SU-DHL-6 (cell line): ENCODE measurements at regions not wholly inside any gene's neighbourhood (a gene's known extent, or its start where the extent isn't known, plus 50 kb on each side); places are given as distances from the start of the nearest gene placed in this dataset.

ENCODE experiments used
- CTCF ChIP-seq: fragments of 200-600 bp; sonication (generic); IDR thresholded peaks from one replicate; pipeline ENCODE4 v1.5.1; 2017; ENCODE audit warnings: antibody characterized with exemption, mild to moderate bottlenecking, low read length, moderate library complexity; ENCODE audit not compliant: insufficient read depth, poor library complexity, severe bottlenecking
- EZH2phosphoT487 ChIP-seq: fragments of 200-600 bp; sonication (generic), shearing (Covaris generic); conservative IDR thresholded peaks from 2 replicates; pipeline ENCODE4 v1.6.1; 2018; ENCODE audit warnings: mild to moderate bottlenecking, antibody characterized with exemption, low read length, moderate library complexity, mixed read lengths

- TF ChIP-seq CTCF (peak; percentile 40), EZH2phosphoT487 (no peak)
Observed at GRCh38 chr18:5066380-5066977, 130.6 kb downstream of the AKAIN1 start.
